ENCODE measurements at regions not wholly inside any gene's neighbourhood (a gene's known extent, or its start where the extent isn't known, plus 50 kb on each side); places are given as distances from the start of the nearest gene placed in this dataset.

GRCh38 chr5:7015586-7016256 is 302.5 kb downstream of the TENT4A start:
- TF ChIP-seq GATA2 (IDR thresholded peaks at IDR 0.05; ENCODE audit: low read depth, low read length) (no peak), GATA3 (IDR thresholded peaks at IDR 0.05; ENCODE audit: low read depth, low read length) (no peak)

- TF ChIP-seq GATA3 (IDR thresholded peaks at IDR 0.05; ENCODE audit: low read depth, low read length): no peak
- no peak for TF ChIP-seq GATA2 (IDR thresholded peaks at IDR 0.05; ENCODE audit: low read depth, low read length)
Observed at GRCh38 chr5:7016999-7017747, 303.9 kb downstream of the TENT4A start.

- TF ChIP-seq GATA3 (IDR thresholded peaks at IDR 0.05; ENCODE audit: low read depth, low read length) (no peak), GATA2 (IDR thresholded peaks at IDR 0.05; ENCODE audit: low read depth, low read length) (no peak)
Observed at GRCh38 chr5:7018198-7018597, 305.0 kb downstream of the TENT4A start.

- TF ChIP-seq GATA3 (IDR thresholded peaks at IDR 0.05; ENCODE audit: low read depth, low read length) (no peak), GATA2 (IDR thresholded peaks at IDR 0.05; ENCODE audit: low read depth, low read length) (no peak)
Observed at GRCh38 chr5:7018601-7019000, 305.4 kb downstream of the TENT4A start.

GRCh38 chr5:7036192-7036835 is 323.1 kb downstream of the TENT4A start:
- no peak for TF ChIP-seq GATA2 (IDR thresholded peaks at IDR 0.05; ENCODE audit: low read depth, low read length)
- no peak for TF ChIP-seq GATA3 (IDR thresholded peaks at IDR 0.05; ENCODE audit: low read depth, low read length)

GRCh38 chr5:7039074-7039473 is 325.8 kb downstream of the TENT4A start:
- TF ChIP-seq GATA3 (IDR thresholded peaks at IDR 0.05; ENCODE audit: low read depth, low read length) (no peak), GATA2 (IDR thresholded peaks at IDR 0.05; ENCODE audit: low read depth, low read length) (no peak)

GRCh38 chr5:7040111-7040510 is 326.9 kb downstream of the TENT4A start:
- TF ChIP-seq GATA2 (IDR thresholded peaks at IDR 0.05; ENCODE audit: low read depth, low read length) (no peak), GATA3 (IDR thresholded peaks at IDR 0.05; ENCODE audit: low read depth, low read length) (no peak)

GRCh38 chr5:7043797-7044196 is 330.6 kb downstream of the TENT4A start:
- TF ChIP-seq GATA3 (IDR thresholded peaks at IDR 0.05; ENCODE audit: low read depth, low read length) (no peak), GATA2 (IDR thresholded peaks at IDR 0.05; ENCODE audit: low read depth, low read length) (no peak)

- TF ChIP-seq GATA3 (IDR thresholded peaks at IDR 0.05; ENCODE audit: low read depth, low read length): no peak
- no peak for TF ChIP-seq GATA2 (IDR thresholded peaks at IDR 0.05; ENCODE audit: low read depth, low read length)
Observed at GRCh38 chr5:7047511-7048261, 334.5 kb downstream of the TENT4A start.

GRCh38 chr5:7050986-7051385 is 337.8 kb downstream of the TENT4A start:
- TF ChIP-seq GATA3 (IDR thresholded peaks at IDR 0.05; ENCODE audit: low read depth, low read length) (no peak), GATA2 (IDR thresholded peaks at IDR 0.05; ENCODE audit: low read depth, low read length) (no peak)

GRCh38 chr5:7053125-7053524 is 339.9 kb downstream of the TENT4A start:
- TF ChIP-seq GATA2 (IDR thresholded peaks at IDR 0.05; ENCODE audit: low read depth, low read length) (no peak), GATA3 (IDR thresholded peaks at IDR 0.05; ENCODE audit: low read depth, low read length) (no peak)

GRCh38 chr5:7053528-7054209 is 340.4 kb downstream of the TENT4A start:
- TF ChIP-seq GATA3 (IDR thresholded peaks at IDR 0.05; ENCODE audit: low read depth, low read length): no peak
- no peak for TF ChIP-seq GATA2 (IDR thresholded peaks at IDR 0.05; ENCODE audit: low read depth, low read length)

- no peak for TF ChIP-seq GATA2 (IDR thresholded peaks at IDR 0.05; ENCODE audit: low read depth, low read length)
- TF ChIP-seq GATA3 (IDR thresholded peaks at IDR 0.05; ENCODE audit: low read depth, low read length): no peak
Observed at GRCh38 chr5:7066471-7067235, 329.3 kb upstream of the ADCY2 start.
